GM23338 (cell line): ENCODE measurements at regions not wholly inside any gene's neighbourhood (a gene's known extent, or its start where the extent isn't known, plus 50 kb on each side); places are given as distances from the start of the nearest gene placed in this dataset.

ENCODE experiments used
- ATAC-seq: fragments of 200-7000 bp; cut with Tn5 transposase; 3 replicates; pipeline ENCODE4 v1.9.1; 2020
- DNase-seq: peaks from one replicate; pipeline ENCODE4 v3.0.0-alpha.2; 2015; ENCODE audit warnings: low spot score
- H2AFZ ChIP-seq: fragments of 200-600 bp; sonication (generic); 2 replicates; pipeline ENCODE4 v1.8.0; 2016; ENCODE audit warnings: antibody characterized with exemption, mild to moderate bottlenecking, moderate library complexity
- H3F3A ChIP-seq: fragments of 200-600 bp; sonication (generic); replicated peaks from 2 replicates; pipeline ENCODE4 v1.8.0; 2017; ENCODE audit warnings: antibody characterized with exemption, mixed run types, low read depth
- H3K27ac ChIP-seq: fragments of 200-600 bp; sonication (generic); 2 replicates; pipeline ENCODE4 v1.6.1; 2016; ENCODE audit warnings: low read depth
- H3K27me3 ChIP-seq: fragments of 200-600 bp; sonication (generic); 2 replicates; pipeline ENCODE4 v1.8.0; 2016; ENCODE audit warnings: mild to moderate bottlenecking, mixed run types, moderate library complexity; ENCODE audit not compliant: insufficient read depth
- H3K36me3 ChIP-seq: fragments of 200-600 bp; sonication (generic); 2 replicates; pipeline ENCODE4 v1.8.0; 2016; ENCODE audit warnings: mild to moderate bottlenecking; ENCODE audit not compliant: insufficient read depth
- H3K4me1 ChIP-seq: fragments of 200-600 bp; sonication (generic); 2 replicates; pipeline ENCODE4 v1.8.0; 2016; ENCODE audit warnings: mild to moderate bottlenecking, moderate library complexity; ENCODE audit not compliant: insufficient read depth
- H3K4me2 ChIP-seq: fragments of 200-600 bp; sonication (generic); 2 replicates; pipeline ENCODE4 v1.7.1; 2017; ENCODE audit warnings: mixed run types
- H3K4me3 ChIP-seq: fragments of 200-600 bp; sonication (generic); 2 replicates; pipeline ENCODE4 v1.6.1; 2016; ENCODE audit warnings: mixed run types
- H3K79me2 ChIP-seq: fragments of 200-600 bp; sonication (generic); replicated peaks from 2 replicates; pipeline ENCODE4 v1.8.0; 2017; ENCODE audit warnings: mild to moderate bottlenecking; ENCODE audit not compliant: insufficient read depth
- H3K9me2 ChIP-seq: fragments of 200-600 bp; sonication (generic); 2 replicates; pipeline ENCODE4 v1.8.0; 2017; ENCODE audit not compliant: insufficient read depth
- H4K20me1 ChIP-seq: fragments of 200-600 bp; sonication (generic); replicated peaks from 2 replicates; pipeline ENCODE4 v1.8.0; 2017; ENCODE audit warnings: mild to moderate bottlenecking; ENCODE audit not compliant: insufficient read depth
- H3K27ac Mint-ChIP-seq: 2 replicates; pipeline ENCODE4 v1.8.0; 2020; ENCODE audit warnings: inconsistent platforms, mild to moderate bottlenecking, moderate library complexity, mixed read lengths
- H3K27me3 Mint-ChIP-seq: 3 replicates; pipeline ENCODE4 v1.8.0; 2022; ENCODE audit warnings: low read depth, mild to moderate bottlenecking, moderate library complexity, mixed read lengths, inconsistent platforms; ENCODE audit not compliant: insufficient read depth, poor library complexity
- H3K36me3 Mint-ChIP-seq: 3 replicates; pipeline ENCODE4 v1.8.0; 2021; ENCODE audit warnings: low read depth, mild to moderate bottlenecking, inconsistent platforms, moderate library complexity, mixed read lengths
- H3K4me1 Mint-ChIP-seq: 3 replicates; pipeline ENCODE4 v1.8.0; 2020; ENCODE audit warnings: mild to moderate bottlenecking, inconsistent platforms, mixed read lengths
- H3K4me3 Mint-ChIP-seq: 3 replicates; pipeline ENCODE4 v1.8.0; 2021; ENCODE audit warnings: moderate library complexity, mild to moderate bottlenecking, inconsistent platforms, mixed read lengths
- H3K9me3 Mint-ChIP-seq: 3 replicates; pipeline ENCODE4 v1.8.0; 2020; ENCODE audit warnings: moderate library complexity, mild to moderate bottlenecking, inconsistent platforms, mixed read lengths
- CREB1 ChIP-seq: fragments of 250-450 bp; sonication (Bioruptor Pico); IDR thresholded peaks from 2 replicates; pipeline ENCODE4 v1.5.0; 2020; ENCODE audit warnings: low read depth, mild to moderate bottlenecking, moderate library complexity
- CTCF ChIP-seq, 2 experiments: fragments of 200-600 bp in 1 of 2; sonication (generic) in 1 of 2; conservative IDR thresholded peaks; 2 replicates each; pipeline versions ENCODE4 v1.5.1 to v1.6.1; 2016 to 2017; ENCODE audit warnings: antibody characterized with exemption in 2 of 2, low read depth in 2 of 2, mild to moderate bottlenecking in 2 of 2, moderate library complexity in 1 of 2
- ETS1 ChIP-seq: IDR thresholded peaks from 2 replicates; pipeline ENCODE4 v1.6.1; 2016; ENCODE audit warnings: antibody characterized with exemption
- EZH2 ChIP-seq: fragments of 200-600 bp; sonication (generic); IDR thresholded peaks from one replicate; pipeline ENCODE4 v1.8.0; 2017; ENCODE audit warnings: antibody characterized with exemption, mild to moderate bottlenecking, low read depth; ENCODE audit not compliant: unreplicated experiment
- EZH2phosphoT487 ChIP-seq: fragments of 200-600 bp; sonication (generic); IDR thresholded peaks from one replicate; pipeline ENCODE4 v1.8.1; 2018; ENCODE audit warnings: antibody characterized with exemption; ENCODE audit not compliant: unreplicated experiment
- JUNB ChIP-seq: IDR thresholded peaks from one replicate; pipeline ENCODE4 v1.6.1; 2016; ENCODE audit warnings: antibody characterized with exemption; ENCODE audit not compliant: unreplicated experiment
- NANOG ChIP-seq: IDR thresholded peaks from 2 replicates; pipeline ENCODE4 v1.6.1; 2016; ENCODE audit warnings: antibody characterized with exemption, borderline replicate concordance
- POLR2AphosphoS5 ChIP-seq: IDR thresholded peaks from 2 replicates; pipeline ENCODE4 v1.6.1; 2016; ENCODE audit warnings: antibody characterized with exemption, low read depth
- REST ChIP-seq: IDR thresholded peaks from one replicate; pipeline ENCODE4 v1.6.1; 2018; ENCODE audit warnings: antibody characterized with exemption; ENCODE audit not compliant: unreplicated experiment
- STAT1 ChIP-seq: IDR thresholded peaks from one replicate; pipeline ENCODE4 v1.6.1; 2016; ENCODE audit warnings: antibody characterized with exemption; ENCODE audit not compliant: unreplicated experiment
- ZNF114 ChIP-seq: fragments of 250-450 bp; sonication (Bioruptor Pico); IDR thresholded peaks from 2 replicates; pipeline ENCODE4 v1.5.0; 2020; ENCODE audit warnings: mild to moderate bottlenecking, moderate library complexity
- ZNF331 ChIP-seq: fragments of 250-450 bp; sonication (Bioruptor Pico); IDR thresholded peaks from 2 replicates; pipeline ENCODE4 v1.5.0; 2020; ENCODE audit warnings: low read depth, mild to moderate bottlenecking, moderate library complexity
- ZNF462 ChIP-seq: fragments of 250-450 bp; sonication (Bioruptor Pico); IDR thresholded peaks from 2 replicates; pipeline ENCODE4 v1.5.0; 2020; ENCODE audit warnings: mild to moderate bottlenecking, moderate library complexity

GRCh38 chr5:68137511-68138140, 77.9 kb upstream of the PIK3R1 start:
- H3K27me3 ChIP-seq = no peaks in the 10 kb centered on the region
- H3K27me3 Mint-ChIP-seq = peaks cover 2% of the 10 kb centered on the region
- H3K36me3 ChIP-seq = no peaks in the 10 kb centered on the region
- no peaks in the 10 kb centered on the region for H3K79me2 ChIP-seq
- H2AFZ ChIP-seq = peak overlapping the region; percentile 47; the same call in 1 of the 2 replicates
- TF ChIP-seq CREB1 (CRISPR knock-in tag) (no peak), EZH2 (no peak), CTCF (conservative IDR thresholded peaks at IDR 0.05; ENCODE audit: low read depth in 2 of 2) (no peak), ZNF114 (no peak), ZNF331 (no peak), POLR2AphosphoS5 (no peak), JUNB (no peak), STAT1 (no peak), ZNF462 (CRISPR knock-in tag) (no peak), REST (no peak), NANOG (no peak), EZH2phosphoT487 (no peak), ETS1 (no peak)
- no peak overlapping the region for H3K27ac ChIP-seq
- H3K9me3 Mint-ChIP-seq = peaks cover 3% of the 10 kb centered on the region; the same call in 1 of the 3 replicates
- H3K4me1 Mint-ChIP-seq = peaks cover 8% of the 10 kb centered on the region
- H3K27ac Mint-ChIP-seq = no peak overlapping the region
- H3K4me3 ChIP-seq = no peak overlapping the region
- no peaks in the 10 kb centered on the region for H3F3A ChIP-seq
- ATAC-seq (no peak), DNase-seq (no peak)
- no peak overlapping the region for H3K4me3 Mint-ChIP-seq
- H3K9me2 ChIP-seq = no peaks in the 10 kb centered on the region
- no peaks in the 10 kb centered on the region for H3K4me1 ChIP-seq
- no peak overlapping the region for H3K4me2 ChIP-seq
- H3K36me3 Mint-ChIP-seq = 0 out of 3 replicates have a peak, but pooled peaks cover under 1% of the 10 kb centered on the region
- no peaks in the 10 kb centered on the region for H4K20me1 ChIP-seq
